Left lobe of liver (tissue), 2 donors: ENCODE measurements at regions not wholly inside any gene's neighbourhood (a gene's known extent, or its start where the extent isn't known, plus 50 kb on each side); places are given as distances from the start of the nearest gene placed in this dataset.

Experiments used
- ATAC-seq: fragments of 200-7000 bp; cut with Tn5 transposase; one replicate; pipeline ENCODE4 v1.9.1; 2020; ENCODE audit warnings: mild to moderate bottlenecking, moderate library complexity
- DNase-seq: peaks from one replicate; pipeline ENCODE4 v3.0.0-alpha.2; 2020; ENCODE audit warnings: low spot score
- donor health status: DM: no; HTN: no; CAD: no; lungs with moderate emphysema.
- donor health status: DM: no; HTN: yes; CAD: no.

DNA sequence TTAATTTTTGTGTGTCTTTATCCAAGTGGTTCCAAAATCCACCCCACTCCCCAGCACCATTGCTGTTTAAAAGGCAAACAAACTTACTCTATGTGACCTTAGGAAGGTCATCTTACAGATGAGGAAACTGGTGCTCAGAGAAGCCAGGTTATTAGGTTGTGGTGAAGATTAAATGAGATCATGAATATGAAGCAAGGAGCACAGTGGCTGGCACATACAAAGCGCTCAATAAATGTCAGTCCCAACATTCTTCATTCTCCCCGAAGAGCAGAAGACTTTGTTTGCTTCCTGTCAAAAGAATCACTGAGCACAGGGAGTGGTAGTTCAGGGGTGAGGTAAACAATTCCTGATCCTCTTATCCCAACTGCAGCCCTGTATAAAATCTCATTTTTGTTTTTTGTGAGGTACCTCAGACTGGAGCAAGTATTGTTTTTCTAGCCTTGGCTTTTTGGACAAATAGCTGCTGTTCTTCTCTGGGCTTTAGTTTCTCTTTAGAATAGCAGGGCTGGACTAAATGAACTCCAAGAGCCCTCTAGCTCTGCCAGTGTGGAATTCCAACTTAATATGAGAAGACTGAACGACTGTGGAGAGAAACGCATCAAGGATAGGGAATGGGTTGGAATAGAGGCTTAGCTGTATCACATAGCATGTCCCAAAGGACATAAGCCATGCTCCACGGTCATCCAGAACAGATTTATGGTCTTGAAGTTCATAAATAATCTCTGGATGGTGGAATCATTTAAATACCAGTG lies 455.3 kb upstream of the USP24 start:
- DNase-seq (no peak), ATAC-seq (no peak)

DNA sequence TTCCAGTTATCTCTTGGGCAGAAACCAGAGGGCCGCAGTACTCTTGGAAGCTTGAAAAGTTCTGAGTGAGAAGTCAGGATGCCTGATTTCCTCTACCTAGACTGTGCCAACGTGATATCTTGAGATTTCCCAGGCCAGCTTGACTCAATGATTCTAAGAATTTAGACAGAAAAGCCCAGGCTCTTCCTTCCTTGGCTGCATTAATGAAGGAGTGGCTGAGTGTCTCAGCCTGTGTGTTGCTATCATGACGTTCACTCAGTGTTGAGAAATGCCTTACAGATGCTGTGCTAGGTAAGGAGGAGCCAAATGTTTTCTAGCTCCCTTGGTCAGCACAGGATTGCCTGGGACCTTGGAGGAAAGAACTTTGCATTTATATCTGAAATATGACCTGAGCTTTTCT lies 454.1 kb upstream of the USP24 start:
- no peak for ATAC-seq
- no peak for DNase-seq

DNA sequence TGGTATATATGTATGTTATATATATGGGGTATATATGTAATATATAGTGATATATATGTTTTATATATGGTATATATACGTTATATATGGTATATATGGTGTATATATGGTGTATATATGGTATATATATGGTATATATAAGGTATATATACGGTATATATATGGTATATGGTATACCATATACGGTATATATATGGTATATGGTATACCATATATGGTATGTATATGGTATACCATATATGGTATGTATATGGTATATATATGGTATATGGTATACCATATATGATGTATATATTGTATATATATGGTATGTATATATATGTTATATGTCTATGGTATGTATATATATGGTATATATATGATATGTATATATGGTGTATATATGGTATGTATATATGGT lies 447.7 kb upstream of the USP24 start:
- ATAC-seq (no peak), DNase-seq (no peak)

DNA sequence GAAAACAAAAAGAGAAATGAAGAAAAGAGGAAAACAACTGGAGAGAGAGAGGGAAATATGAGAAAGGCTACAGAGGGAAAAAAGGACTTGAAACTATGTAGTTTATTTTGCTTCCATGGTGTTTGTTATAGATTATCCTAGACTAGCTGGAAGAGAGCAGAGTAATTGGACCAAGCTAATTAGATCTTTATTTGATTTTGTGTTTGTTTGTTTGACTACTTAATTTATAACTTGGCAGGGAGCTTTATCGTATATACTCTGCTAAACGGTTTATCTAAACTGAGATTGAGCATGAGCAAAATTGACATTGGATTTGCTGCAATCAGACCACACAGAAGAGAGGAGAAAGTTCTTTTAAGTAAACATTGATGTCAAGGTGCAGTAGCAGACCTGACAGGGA lies 443.8 kb upstream of the USP24 start:
- ATAC-seq (no peak), DNase-seq (no peak)

DNA sequence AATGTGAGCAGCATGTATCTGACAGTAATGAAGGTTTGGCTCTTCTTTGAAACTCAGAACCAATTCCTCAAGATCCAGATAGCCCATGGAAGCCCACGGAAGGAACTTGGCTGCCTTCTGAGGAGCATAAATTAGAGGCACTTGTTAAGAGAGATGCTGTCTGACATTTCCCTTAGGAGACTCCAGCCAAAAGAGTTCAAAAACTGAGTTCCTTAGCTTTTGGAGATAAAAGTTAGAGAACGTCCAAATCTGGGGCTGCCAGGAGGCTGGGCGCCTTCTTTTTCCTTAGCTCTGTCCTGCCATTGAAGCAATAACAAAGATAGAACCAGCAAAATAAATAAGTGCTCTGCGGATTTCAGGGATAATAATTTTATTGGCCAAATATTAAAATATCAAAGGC lies 439.6 kb upstream of the USP24 start:
- ATAC-seq, result no peak

DNA sequence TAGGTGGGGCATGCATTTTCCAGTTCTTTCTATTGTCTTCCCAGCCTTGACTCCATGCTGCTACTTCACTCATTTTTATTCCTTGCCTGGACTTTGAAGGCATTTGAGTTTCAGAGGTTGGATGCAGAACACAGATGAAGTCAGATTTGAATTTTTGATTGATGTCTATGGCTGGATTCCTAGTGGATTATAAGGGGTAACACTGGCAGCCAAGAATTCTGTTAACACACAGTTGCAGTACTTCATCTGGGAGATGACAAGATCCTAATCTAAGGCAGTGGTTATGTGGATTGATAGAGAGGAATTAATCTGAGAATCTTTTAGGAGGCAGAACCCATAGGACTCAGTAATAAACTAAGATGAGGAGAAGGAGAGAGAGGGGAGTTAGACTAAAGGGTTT lies 439.0 kb upstream of the USP24 start:
- ATAC-seq (no peak), DNase-seq (no peak)

More for the DNA sequence above, 439.6 kb upstream of the USP24 start:
- no peak for DNase-seq

DNA sequence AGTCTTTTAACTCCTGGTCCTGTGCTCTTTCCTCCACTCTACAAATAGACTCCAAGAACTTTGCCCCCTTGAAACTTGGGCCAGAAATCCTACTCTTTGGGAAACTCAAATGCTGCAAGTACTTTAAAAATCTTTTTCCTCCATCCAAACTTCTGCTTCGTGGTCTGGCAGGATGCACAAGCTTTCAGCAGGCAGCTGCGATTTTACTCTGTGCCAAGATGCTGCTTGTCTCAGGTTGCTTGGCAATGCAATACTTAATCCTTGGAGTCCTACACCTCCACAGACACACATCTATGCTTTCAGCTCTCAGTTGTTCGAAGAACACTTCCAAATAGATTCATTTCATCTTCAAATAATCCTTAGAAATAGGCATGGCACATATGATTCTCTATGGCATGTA lies 435.3 kb upstream of the USP24 start:
- ATAC-seq (no peak), DNase-seq (no peak)

DNA sequence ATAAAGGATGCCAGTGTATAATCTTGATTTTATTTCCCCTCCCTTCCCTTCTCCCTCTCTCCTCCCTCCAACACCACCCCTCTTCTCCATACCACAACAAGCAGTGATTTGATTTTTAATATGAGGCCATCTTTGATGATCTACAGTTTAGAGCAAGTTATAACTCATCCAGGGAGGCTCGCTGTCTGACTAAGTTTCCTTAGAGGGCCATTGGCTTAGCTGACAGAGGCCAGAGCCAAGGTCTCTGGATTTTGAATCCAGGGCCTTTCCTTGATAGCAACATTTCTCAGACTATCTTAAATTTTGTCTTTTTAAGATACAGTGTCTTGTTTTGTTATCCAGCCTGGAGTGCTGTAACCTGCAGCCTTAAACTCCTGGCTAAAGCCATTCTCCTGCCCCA lies 431.0 kb upstream of the USP24 start:
- DNase-seq, result no peak
- ATAC-seq, result no peak

DNA sequence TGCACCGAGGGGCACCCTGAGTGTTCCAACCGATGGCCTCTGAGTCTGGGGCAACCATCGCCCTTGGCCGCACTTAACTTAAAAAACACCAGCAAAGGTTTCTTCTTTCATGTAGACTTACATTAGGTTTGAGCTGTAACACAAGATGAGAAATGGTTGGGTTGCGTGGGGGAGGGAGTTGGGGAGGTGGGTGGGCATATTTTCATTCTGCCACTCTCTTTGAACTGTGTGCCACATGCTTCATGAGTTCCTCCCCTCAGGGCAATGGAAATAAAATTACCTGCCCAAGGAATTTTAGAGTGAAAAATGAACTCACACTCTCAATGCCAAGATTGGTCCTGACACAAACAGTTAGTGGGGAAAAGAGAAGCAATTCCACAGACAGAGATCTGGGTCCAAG lies 430.1 kb upstream of the USP24 start:
- DNase-seq, result no peak
- no peak for ATAC-seq

DNA sequence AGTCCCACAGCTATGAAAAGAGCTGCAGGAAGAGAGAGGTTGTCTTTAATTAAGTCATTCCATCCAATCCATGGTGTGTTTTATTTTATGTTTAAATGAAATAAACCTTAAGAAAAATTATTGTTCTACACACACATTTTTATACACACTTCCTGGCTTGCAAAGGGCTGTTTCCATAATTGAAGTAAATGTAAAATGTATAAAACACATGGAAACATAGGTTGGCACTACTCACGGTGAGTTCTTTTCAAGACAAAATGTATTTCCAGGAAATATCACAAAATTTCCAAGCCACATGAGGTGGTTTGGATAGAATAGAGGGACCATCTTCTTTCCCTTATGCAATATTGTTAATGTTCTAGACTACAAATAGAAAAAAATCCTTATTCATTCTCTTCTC lies 426.8 kb upstream of the USP24 start:
- DNase-seq, result no peak
- no peak for ATAC-seq

DNA sequence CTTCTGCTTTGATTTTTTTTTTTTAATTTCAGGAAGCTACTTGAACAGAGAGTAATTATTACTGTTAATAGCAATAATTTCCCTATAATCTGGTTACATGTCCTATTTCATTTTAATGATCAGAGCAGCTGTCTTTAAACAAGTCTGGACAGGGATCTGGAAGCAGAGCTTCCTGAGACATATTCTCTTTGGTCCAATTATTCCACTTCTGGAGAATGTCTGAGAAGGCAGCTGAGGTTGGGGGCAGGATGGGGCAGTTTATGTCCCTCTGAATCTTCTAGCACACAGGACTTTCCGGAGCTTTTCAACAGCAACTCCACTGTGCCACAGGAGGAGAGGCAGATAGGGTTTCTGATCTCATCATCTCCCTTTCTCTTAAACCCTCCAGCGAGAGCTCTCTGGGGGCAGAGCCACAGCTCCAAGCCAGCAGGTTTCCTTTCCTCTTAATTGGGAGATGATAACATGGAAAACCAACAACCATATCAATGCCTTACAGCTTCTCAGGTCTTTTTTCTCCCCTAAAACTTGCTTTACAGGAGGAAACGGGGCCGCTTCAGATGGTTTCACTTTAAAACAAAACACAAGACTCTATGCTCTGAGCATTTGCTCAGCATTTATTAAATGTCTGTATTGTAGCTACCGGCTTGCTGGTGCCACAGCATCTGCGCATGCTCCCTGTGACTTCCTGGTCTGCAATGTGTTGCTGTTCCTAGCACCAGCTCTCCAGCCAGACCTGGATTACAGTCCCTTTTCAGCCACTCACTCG lies 425.7 kb upstream of the USP24 start:
- no peak for DNase-seq
- peak; percentile 55 for ATAC-seq

DNA sequence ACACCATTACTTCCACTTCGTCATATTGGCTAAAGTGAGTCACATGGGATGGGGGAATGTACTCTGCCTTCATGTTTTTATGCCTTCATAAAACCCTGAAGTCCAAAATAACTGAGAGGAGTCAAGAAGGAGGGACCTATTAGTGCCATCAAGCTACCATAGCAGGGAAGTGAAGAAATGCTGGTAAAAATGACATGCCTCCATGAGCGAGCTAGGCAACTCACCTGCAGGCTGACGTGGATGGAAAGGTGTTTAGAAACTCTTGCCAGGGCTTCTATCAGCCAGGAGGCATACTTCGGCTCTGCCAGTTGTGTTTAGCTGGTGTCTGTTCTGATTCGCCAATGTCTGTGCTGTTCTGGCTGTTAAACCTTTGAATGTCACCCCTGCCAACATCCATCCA lies 424.4 kb upstream of the USP24 start:
- DNase-seq, result no peak
- ATAC-seq, result no peak

DNA sequence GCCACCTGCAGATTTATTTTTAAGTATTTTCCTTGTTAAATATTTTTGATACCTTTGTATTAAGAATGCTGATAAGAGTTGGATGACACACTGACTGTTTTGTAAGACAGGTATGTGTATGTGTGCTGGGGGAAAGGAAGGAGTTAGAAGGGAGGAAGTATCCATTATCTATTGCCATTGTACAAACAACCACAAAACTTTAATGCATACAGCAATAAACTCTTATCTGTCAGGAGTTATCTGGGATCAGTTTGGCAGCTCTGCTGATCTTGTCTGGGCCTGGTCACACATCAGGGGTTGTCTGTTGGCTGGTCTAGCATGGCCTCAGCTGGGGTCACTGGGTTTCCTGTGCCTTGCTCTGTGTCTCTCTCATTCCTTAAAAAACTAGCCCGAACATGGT lies 423.9 kb upstream of the USP24 start:
- DNase-seq, result no peak
- ATAC-seq, result no peak

DNA sequence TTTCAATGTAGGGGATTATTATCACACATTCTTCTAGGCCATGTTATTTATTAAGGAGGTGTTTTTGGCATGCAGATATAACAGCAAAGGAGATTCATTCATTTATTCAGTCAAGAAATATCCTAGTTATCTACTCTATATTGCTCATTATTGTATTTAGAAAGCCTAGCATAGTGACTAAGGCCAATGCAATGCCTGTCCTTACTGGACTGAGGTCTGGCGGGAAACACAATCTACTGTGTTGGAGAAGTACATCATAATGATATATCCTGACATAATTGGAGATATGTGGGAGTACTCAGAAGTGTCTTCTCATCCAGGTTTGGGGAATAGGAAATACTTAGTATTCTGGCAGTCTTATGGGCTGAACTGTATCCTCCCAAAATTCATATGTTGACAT lies 421.5 kb upstream of the USP24 start:
- no peak for ATAC-seq

DNA sequence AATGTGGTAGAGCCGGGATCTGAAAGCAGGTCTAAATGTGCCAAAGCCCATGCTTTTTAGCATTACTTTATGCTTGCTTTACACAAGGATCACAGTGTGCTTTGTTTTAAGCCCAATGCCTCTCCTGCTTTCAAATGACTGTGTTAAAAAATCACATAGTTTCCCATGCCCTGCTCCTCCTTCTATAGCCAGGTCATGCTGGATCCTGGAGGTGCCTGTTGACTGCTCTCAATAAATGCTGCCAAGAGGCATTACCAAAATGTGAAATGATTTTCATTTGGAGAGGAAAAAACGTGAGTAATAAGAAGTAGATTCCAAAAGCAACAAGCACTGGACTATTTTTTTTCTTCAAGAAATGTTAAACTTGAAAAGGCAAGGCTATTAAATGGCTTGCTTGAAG lies 420.7 kb upstream of the USP24 start:
- ATAC-seq (no peak), DNase-seq (no peak)

More for the DNA sequence above, 421.5 kb upstream of the USP24 start:
- no peak for DNase-seq

DNA sequence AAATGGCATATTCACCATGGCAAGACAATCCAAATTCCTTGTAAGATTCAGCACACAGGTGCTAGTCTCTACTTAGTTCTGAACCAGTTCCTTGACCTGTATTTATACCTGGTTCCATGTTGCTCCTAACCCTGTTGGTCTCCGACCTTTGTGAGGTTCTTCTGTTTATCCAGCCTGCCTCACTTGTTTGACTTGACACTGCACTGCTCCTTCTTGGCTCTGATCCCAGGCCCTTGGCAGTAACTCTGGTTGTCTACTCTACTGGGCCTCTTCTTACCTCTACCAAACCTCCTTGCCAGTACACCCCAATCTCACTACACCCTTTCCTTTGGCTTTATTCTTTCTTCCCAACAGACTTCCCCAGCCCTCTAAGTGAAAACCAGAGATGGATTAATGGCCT lies 419.4 kb upstream of the USP24 start:
- ATAC-seq (no peak), DNase-seq (no peak)

DNA sequence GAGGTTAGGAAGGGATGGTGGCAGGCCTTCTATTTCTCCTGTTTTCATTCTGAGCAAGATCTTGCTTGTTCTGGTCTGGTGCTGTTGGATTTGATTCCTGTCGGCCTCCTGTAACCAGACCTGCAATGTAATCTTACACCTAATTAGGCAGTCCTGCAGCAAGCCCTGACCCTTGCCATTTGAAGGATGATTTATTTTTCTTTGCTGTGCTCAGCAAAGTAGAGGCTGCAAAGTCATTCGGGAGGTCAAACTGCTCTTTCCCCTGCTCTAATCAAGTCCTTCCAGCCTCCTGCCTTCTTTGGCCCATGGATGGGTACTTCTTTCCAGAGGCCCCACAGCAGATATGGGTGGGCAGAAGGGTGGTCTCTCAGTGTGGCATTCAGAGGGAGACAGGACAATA lies 417.7 kb upstream of the USP24 start:
- DNase-seq (no peak), ATAC-seq (no peak)

DNA sequence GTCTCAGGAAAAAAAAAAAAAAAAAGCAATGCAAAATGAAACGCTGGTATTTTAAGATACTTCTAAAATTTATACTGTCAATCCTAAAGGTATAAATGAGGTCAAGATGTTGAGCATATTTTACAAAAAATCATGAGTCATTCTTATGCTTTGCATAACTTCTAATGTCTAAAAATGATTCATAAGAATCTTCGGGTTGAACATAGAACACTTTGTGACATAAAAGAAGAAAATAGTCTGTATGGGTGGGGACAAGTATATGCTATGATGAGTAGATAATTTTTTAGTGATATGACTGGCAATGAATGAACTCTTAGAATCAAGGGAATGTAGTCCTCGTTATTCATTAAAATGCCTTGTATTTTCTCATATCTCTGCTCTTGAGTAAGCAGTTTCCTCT lies 416.9 kb upstream of the USP24 start:
- no peak for ATAC-seq
- DNase-seq, result no peak

DNA sequence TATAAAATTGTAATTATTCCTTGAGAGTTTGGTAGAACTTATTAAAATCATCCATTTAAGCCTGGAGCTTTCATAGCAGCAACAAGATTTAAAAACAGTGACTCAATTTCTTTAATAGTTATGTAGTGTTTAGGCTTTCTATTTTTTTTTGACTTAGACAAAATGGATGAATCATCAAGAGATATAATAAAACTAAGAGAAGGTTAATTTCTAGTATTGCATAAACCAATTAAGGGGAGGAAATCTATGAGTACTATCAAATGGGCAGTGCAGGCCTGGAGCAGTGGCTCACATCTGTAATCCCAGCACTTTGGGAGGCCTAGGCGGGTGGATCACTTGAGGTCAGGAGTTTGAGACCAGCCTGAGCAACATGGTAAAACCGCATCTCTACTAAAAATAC lies 416.3 kb upstream of the USP24 start:
- ATAC-seq (no peak), DNase-seq (no peak)

DNA sequence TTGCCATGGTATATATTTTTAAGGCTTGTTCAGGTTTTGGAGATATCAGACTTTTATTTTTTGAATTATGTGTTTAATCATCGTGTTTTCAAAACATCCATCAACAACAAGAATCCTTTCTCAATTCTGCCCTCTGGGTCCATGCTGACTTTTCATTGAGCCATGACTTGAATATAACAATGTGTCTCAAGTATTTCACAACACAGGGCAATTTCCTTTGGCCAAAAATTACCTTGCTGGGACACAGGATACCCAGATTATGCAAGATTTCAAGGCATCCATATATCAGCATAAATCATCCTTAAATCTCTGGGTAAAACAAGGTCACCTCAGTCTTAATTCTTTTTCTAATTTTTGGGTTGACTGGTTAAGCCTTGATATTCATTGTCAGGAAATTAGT lies 411.2 kb upstream of the USP24 start:
- DNase-seq, result no peak
- no peak for ATAC-seq

DNA sequence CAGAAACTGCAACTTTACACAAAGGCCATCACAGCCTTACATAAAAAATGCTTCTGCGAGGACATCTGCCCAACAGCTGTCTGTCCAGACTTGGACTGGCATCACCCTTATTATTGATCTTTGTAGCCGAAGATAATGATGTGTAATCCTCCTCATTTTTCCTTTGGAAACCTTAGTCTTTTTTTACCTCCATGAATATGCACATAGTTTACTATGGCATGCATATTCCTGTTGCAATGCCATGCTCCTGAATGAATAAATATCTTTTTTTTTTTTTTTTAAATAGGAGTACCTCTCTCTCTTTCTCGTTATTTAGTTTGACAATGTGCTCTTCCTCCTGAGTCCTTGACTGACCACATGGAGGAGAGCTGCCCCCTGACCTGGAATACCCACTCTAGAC lies 409.6 kb upstream of the USP24 start:
- DNase-seq, result no peak

DNA sequence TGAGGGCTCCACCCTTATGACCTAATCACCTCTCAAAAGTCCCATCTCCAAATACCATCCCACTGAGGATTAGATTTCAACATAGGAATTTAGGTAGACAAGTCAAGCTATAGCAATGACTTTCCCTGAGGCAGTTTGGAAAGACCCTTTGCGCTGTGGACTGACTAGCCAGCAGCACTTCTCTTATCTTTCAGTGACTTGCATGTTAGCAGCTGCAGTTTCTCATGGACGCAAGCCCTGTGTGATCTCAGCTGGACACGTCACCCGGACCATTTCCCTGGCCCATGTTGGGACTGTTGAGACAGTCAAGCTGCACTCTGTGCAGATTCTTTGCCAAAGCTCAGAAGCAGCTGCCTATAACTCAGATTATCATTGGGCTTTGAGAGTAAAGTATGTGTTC lies 408.1 kb upstream of the USP24 start:
- ATAC-seq (no peak), DNase-seq (no peak)

More for the DNA sequence above, 409.6 kb upstream of the USP24 start:
- ATAC-seq, result no peak

DNA sequence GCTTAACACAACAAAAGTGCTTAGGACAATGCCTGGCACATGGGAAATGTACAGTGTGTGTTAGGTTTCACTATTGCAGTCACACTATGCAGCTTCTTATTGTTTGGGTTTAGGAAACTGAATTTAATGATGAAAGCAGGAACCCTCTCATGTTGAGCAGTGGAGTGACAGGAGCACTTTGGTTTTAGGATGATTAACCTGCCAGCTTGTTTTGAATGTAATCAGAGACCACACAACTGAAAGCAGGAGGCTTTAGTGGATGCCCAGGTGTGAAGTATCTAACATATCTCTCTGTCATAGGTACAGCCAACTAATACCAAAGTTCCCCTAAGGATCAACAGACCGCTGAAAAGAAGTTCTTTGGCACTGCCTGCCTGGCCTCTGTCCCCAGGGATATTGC lies 406.9 kb upstream of the USP24 start:
- DNase-seq, result no peak
- ATAC-seq, result no peak
